Midbrain (tissue), 1 donor: ENCODE measurements at regions not wholly inside any gene's neighbourhood (a gene's known extent, or its start where the extent isn't known, plus 50 kb on each side); places are given as distances from the start of the nearest gene placed in this dataset.

Experiments used
- DNase-seq: peaks from one replicate; lab custom pipeline; 2025; lab: John Stamatoyannopoulos, UW

DNA sequence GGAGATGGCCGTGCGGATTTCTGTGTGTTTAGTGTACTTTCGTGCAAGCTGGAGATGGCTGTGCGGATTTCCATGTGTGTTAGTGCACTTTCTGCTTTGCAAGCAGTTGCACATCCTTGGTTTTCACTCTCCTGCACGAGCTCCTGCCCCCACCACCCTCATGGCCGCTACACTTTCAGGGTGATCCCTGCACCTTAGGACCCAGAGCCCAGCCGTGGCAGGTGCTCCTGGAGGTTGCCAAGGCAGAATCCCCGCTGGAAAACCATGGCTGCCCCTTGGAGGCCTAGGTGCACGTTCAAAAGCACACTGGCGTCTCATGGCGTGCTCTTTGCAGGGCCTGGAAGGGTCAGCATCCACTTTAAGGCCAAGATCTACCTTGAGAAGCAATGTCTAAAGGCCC lies 311.0 kb upstream of the TNRC6C start:
- no peak for DNase-seq

DNA sequence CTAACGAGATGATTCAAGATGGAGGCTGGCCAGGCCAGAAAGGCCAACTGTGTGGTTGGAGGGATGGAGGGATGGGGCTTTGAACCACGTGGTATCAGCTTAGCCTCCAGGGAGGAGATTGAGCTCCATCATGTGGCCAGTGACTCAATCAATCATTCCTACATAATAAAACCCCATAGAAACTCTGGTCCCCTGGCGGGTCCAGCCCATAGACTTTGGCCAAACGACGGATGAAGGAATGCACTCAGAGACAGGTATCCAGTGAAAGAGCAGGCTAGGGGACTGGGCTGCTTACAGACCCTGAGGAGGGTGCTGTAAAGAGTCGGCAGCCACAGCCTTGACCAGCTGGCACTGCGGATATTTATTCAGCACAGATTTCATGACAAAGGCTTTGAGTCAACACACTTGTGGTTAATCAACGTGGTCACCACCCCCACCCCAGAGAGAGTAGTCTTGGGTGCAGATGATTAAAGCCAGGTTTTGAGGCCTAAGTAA lies 308.7 kb upstream of the TNRC6C start:
- DNase-seq, result no peak

DNA sequence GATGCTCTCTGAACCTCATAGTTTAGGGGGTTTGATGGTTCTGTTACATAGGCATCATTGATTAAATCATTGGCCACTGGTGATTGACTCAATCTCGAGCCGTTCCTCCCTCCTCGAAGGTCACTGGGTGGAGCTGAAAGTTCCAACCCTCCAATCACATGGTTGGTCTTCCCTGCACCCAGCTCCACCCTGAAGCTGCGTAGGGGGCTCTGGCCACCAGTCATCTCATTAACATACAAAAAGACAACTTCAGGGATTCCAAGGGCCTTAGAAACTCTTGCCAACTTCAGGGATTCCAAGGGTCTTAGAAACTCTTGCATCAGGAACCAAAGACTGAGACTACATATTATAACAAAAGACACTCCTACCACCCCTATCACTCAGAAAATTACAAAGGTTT lies 306.5 kb upstream of the TNRC6C start:
- no peak for DNase-seq

DNA sequence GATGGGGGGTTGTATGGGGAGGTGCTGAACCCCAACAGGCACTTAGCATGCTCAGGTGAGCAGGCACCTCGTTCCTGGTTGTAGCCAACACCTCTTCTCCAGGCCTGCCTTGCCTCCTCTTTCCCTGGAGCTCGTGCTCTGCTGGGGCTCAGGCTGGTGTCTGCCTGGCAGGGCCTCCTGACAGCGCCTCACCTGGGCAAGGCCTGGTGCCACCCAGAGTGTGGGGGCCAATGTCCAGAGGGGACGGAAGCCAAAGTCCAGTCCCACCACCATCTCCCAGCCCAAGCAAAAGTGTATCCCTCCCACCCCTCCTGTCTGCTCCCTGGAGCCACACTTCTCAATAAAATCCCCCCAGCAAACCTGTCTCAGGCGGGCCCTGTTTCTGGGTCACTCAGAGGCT lies 304.2 kb upstream of the TNRC6C start:
- no peak for DNase-seq

DNA sequence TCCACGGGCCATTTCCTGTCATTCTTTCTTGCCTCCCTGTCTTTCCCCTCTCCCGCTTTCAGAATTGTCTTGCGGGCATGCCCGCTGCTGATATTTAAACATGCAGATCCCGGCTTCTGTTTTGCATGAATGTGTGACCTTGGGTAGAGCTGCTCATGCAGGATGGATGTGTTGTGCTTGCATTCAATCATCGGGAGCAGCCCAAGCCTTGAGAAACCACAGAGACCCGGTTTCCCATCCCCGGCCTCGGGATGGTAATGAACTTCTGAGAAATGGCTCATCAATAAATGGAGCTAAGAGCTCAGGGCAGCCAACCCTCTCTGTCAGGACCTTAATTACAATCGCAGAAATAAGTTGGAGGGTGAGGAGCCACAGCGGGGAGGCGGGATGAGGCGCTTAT lies 303.7 kb upstream of the TNRC6C start:
- DNase-seq, result no peak

DNA sequence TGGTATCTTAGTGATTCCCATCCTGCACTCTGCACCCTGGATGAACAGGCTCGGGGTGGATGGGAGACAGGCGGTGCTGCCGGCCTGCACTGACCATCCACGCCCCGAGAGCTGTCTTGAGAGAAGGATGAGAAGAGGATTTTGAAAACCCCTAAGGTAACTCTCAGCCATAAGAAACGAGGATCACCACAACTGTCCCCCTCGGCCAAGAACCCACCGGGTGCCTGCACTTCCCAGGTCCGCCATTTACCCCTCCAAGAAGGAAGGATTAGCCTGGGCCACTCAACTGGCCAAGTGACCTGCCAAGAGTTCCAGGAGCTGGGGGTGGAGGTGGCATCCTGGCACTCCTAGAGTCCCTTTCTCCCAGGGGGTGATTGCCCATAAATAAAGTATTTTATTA lies 302.4 kb upstream of the TNRC6C start:
- no peak for DNase-seq

DNA sequence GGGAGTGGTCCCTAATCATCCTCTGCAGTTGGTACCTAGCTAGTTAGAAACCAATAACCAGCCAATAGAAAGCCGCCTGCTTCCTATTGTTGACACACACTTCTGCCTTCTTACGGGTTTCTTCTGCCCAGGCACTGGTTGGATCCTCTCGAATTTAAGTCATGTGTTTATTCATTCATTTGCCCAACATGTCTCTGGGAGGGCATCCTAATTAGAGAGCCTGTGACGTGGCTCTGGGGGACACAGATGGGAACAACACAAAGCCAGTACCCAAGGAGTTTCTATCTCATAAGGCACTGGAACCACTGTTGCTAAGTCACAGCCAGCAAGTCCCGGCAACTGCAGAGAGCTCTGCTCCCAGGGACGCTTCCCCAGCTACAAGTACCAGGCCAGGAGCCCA lies 300.7 kb upstream of the TNRC6C start:
- DNase-seq, result no peak

DNA sequence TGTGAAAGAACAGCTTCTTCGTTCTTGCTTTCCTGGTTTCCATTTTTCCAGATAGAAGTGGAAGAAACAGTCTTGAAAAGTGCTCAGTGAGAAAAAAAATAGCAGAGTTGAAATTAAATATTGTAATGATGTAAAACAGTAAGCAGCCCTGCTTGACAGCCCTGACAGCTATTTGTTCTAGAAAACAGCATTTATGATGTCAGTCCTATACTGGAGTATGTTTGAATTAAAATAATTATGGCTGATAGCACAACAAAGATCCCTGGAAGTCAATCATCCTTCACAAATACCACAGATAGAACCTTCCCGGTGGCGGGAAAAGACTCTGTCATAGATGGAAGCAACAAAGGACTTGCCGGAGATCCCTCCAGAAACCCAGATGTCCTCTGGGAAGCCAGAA lies 298.0 kb upstream of the TNRC6C start:
- DNase-seq, result no peak

DNA sequence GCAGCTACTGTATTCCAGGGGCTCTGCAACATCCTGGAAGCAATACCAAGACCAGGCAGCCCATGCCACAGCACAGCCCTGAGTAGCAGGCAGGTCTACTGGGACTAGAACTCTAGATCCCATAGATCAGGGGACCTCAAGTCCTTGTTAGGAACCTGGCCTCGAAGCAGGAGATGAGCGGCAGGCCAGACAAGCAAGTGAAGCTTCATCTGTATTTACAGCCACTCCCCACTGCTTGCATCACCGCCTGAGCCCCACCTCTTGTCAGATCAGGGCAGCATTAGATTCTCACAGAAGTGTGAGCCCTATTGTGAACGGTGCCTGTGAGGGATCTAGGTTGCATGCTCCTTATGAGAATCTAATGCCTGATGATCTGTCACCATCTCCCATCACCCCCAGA lies 295.7 kb upstream of the TNRC6C start:
- DNase-seq, result no peak

DNA sequence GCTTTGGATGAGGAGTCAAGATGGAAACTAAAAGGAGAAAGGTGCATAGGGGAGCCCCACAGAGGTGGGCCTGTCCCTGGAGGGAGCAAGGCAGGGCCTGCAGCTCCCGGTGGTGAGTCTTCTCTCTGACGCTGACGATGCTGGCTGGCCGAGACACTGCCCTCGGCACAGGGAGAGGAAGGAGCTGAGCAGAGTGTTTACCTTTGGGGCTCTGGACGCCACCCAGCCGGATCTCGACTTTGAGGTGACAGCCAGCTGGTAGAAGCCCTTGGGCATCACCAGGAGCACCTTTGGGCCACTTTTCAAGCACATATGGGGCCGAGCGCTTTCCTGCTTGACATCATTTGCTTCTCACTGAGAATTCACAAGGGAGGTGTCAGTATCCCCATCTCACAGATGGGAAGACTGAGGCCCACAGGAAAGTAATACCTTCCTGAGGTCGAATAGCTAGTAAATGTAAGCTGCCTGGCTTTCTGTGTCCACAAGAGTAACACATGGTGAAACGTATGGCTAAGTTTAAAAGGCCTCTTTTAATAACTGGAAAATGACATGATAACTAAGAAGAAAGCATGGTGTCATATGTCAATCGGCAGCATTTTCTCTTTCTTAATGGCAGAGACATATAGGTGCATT lies 294.3 kb upstream of the TNRC6C start:
- DNase-seq, result no peak

DNA sequence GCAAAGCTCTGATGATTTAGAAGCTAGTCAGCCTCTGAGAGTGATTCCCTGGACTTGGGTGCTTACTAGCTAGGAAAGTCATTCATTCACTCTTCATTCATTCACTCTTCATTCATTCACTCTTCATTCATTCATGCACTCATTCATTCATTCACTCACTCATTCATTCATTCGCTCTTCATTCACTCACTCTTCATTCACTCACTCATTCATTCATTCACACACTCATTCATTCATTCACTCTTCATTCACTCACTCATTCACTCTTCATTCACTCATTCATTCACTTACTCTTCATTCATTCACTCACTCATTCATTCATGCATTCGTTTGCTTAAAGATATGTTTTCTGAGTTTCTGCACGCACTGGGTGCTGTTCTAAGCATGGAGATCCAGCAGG lies 292.7 kb upstream of the TNRC6C start:
- DNase-seq, result no peak

DNA sequence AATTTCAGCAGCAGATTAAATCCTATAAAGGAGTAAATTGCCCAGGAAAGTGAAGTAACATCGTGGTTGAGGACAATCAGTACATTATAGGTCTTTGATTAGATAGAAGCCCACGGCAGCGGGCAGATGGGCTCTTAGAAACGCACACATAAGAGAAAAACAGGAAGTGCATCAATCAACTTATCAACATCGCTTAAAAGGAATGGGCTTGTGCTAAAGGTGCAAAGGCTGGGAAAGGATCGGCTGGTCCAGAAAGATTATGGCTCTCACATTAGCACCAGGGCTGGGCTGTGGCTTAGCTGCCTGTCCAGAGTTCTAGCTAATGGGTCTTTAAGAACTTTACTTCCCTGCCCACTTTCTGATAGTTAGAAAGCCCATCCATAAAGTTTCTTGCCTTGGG lies 292.0 kb upstream of the TNRC6C start:
- no peak for DNase-seq

DNA sequence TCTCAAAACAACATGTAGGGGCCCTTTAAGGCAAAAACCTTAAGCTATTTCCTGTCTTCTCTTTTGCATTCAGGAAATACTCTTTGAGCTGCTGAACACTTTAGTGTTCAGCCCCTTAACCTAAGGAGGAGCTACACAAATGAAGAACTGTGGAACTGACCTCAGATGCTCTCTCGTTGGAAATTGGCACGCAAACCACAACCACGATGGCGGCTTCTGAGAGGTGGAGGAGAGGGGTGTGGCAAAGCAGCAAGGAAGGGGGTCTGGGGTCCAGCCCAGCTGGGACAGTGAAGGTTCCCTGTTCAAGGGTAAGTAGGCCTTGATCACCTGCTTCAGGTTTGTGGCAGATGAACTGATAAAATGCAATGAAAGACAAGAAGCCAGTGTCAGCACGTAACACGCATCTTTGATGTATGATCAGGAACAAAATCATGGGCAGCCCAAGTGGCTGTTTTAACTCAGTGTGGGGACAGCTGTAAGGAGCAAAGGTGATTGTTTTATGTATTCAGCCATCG lies 291.6 kb upstream of the TNRC6C start:
- DNase-seq, result no peak

DNA sequence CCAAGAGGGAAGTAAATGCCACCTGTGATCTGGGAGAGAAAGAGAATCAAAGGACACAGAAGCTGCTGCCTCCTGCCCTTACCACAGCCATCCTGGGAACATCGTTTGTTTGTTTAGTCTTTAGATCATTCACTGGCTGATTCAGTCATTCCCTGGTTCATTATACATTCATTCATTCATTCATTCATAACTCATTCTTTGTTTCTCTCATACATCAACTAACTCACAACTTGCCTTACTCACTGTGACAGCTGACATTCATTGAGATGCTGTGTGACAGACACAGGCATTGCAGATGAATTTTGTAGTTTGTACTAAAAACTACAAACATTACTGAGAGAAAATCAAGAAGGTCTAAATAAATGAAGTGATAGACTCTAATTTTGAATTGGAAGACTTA lies 291.0 kb upstream of the TNRC6C start:
- DNase-seq, result no peak

DNA sequence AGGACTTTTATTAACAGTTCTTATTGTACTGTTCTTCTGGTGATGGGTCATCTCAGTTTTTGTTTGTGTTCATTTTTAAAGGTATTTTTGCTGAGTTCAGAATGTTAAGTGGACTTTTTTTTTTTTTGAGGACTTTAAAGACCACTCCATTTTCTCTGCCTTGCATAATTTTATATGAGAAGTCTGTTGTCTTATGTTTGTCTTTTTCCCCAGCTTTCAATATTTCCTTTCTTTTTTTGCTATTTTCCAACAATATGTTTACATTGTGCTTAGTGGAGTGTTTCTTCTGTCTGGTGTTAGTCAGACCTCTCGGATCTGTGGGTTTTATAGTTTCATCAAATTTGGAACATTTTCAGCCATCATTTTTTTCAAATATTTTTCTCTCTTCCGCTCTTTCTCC lies 290.0 kb upstream of the TNRC6C start:
- no peak for DNase-seq

DNA sequence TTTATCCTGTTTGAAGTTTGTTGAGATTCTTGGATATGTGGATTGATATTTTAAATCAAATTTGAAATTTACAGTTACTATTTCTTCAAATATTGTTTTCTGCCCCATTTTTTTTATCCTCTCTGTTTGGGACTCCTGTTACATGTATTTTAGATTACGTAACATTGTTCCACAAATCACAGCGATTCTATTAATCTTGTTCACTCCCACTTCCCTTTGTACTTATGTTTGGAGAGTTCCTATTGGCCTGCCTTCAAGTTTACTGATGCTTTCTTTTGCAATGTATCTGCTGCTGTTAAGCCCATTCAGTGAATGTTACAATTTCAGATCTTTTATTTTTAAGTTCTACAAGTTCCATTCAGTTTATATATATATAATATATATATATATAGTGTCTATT lies 288.3 kb upstream of the TNRC6C start:
- no peak for DNase-seq

DNA sequence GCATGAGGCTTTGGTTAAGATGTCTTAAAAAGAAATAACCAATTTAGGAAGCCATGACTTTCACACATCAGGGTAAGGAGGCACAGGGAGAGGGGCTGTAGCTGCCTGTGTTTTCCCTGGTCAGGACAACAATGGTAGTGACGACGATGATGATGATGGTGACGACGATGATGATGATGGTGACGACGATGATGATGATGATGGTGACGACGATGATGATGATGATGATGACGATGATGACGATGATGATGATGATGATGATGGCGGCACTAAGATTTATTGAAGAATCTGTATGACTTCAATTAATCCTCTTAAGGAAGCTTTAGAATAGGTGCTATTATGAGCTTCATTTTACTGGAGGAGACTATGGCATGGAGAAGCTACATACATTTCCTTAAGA lies 284.1 kb upstream of the TNRC6C start:
- no peak for DNase-seq

DNA sequence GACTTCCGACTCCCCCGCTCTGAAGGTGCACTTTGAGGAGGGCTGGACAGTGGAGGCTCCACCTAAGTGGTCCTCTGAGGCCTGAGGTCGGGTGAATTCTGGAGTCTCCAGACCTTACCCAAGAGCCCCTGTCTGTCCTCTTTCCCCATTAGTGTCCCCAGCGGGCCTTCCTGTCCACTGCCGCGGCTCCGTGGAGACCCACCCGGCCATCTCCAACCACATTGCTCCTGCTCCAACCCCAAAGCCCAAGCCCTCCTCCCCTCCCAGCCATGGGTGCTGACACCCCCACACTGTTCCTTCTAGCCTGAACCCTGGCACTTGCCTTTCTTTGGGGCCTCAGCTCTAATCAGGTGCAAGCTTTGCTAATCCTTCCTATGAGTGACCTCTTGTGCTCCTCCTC lies 283.1 kb upstream of the TNRC6C start:
- DNase-seq, result no peak

DNA sequence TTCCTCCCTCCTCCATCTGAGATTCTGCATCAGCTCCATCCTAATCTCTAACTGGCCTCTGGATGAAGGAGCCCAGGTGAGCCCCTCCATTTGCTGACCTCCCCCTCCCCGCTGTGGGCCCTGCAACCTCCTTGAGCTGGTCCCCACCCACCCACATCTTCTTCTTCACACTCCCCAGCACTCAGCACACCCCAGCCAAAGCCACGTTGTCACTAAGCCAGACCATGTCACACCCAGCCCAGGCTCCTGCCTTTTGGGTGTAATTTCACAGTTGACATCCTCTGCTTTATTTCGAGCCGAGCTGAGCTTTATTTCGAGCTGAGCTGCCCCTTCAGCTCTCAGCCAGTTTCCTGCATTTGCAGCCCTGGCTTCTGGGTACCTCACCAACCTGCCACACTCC lies 282.7 kb upstream of the TNRC6C start:
- DNase-seq, result no peak

DNA sequence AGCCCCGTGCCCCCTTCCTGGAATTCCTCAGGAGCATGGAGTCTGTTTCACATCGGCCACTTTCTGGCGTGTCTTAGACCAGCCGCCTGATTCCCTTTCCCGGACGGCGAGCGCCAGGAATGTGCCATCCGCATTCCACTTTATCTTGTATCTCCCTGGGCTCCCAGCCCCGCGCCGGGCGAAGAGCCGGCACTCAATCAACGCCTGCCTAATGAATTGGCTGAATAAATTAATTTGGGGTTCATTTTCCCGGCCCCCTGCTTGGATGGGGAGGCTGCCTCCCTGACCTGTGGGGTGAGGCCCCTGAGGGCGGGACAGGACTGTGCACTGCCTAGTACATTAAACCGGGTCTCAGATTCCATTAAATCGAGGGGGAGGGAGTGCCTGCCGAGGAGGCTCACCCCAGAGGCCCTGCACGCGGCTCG lies 282.3 kb upstream of the TNRC6C start:
- no peak for DNase-seq

DNA sequence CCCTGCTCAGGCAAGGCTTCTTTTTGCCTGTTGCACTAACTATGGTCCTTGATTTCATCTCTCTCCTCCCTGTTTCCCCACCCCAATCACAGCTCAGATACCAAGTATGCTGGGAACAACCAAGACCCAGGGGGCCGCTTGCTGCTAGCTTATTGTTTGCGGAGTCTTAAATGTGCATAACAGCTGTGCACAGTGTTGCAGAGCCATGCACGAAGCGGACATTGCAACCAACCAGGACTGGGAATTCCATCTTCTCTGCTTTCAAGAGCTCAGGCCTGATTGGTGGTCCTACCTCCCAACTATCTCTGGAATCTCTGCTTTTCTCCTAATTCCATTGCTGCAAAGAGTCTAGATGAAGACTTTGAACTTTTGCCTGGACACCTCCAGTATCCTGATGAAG lies 281.3 kb upstream of the TNRC6C start:
- no peak for DNase-seq

DNA sequence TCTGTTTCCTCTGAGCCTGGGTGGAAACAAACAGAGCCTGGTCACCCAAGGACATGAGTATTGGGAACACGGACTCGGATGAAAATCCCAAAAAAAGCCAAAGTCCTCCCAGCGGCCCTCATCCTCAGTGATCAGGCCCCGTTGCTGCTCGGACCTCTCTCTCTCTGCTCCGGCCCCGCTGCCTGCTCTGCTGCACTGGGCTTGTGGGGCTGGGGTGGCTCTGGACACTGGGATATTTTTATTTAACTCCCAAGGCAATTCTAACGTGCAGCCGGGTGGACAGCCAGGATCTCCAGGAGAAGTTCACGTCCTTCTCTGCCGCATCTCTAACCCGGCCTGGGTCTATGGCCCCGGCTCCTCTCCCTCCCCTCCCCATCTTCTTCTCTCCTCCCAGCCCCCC lies 280.9 kb upstream of the TNRC6C start:
- no peak for DNase-seq

DNA sequence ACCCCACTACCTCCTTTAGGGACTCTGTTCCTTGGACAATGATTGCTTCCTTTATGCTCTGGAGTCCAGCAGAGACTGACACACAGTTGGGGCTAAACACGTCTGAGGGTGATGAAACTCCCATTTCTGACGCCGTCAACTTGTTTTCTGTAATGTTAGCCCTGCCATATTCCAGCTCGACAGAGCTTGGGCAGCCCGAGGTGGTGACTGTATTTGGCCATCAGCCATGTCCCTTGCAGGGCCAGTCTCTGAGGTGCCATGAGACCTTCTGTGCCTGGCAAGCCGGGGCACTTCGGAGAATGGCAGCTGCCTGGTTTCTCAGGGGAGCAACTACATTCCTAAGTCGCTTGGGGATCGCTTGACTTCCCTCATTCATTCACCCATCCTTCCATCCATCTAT lies 278.9 kb upstream of the TNRC6C start:
- no peak for DNase-seq

DNA sequence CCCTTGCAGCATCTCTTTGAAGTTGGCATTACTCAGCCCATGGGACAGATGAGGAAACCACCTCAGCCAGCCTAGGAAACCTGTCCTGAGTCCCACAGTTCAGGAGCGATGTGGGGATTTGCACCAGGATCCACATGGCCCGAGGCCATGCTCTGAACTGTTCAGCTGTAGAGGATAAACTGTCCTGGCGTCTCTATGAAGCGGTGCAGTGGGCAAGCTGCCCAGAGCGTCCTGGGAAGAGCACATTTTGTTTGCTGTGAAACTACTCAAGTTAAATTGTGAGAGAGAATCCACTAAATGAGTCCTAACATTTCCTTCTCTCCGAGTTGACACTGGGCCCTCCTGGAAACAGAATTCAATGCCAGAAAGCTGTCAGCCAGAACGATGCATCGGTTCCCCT lies 276.6 kb upstream of the TNRC6C start:
- peak; percentile 30 for DNase-seq
